GM12872 (cell line): ENCODE measurements at regions not wholly inside any gene's neighbourhood (a gene's known extent, or its start where the extent isn't known, plus 50 kb on each side); places are given as distances from the start of the nearest gene placed in this dataset.

Source experiments
- CTCF ChIP-seq: IDR thresholded peaks from 3 replicates; pipeline ENCODE4 v1.5.1; 2011; ENCODE audit warnings: low read depth, mild to moderate bottlenecking, low read length, moderate library complexity; ENCODE audit not compliant: insufficient read depth

GRCh38 chr4:157957905-157958304 lies 214.9 kb downstream of the GASK1B start:
- no peak for TF ChIP-seq CTCF

GRCh38 chr4:157942017-157942416 lies 230.8 kb downstream of the GASK1B start:
- no peak for TF ChIP-seq CTCF

GRCh38 chr4:157934151-157934550 lies 238.7 kb downstream of the GASK1B start:
- no peak for TF ChIP-seq CTCF

GRCh38 chr4:157932936-157933335 lies 239.9 kb downstream of the GASK1B start:
- TF ChIP-seq CTCF = no peak

- TF ChIP-seq CTCF = no peak
Measured at GRCh38 chr4:157929486-157929885, 243.3 kb downstream of the GASK1B start.

GRCh38 chr4:157918036-157918832 lies 254.6 kb downstream of the GASK1B start:
- no peak for TF ChIP-seq CTCF

GRCh38 chr4:157912212-157912611 lies 260.6 kb downstream of the GASK1B start:
- no peak for TF ChIP-seq CTCF
